NCI-H2227 treated with DMSO at 0.1 percent for 48 hours (cell line): ENCODE measurements at regions not wholly inside any gene's neighbourhood (a gene's known extent, or its start where the extent isn't known, plus 50 kb on each side); places are given as distances from the start of the nearest gene placed in this dataset.

ENCODE experiments used
- DNase-seq: peaks from one replicate; lab custom pipeline; 2025; lab: John Stamatoyannopoulos, UW

- no peak for DNase-seq
Observed at GRCh38 chr15:26374806-26375205, 398.1 kb downstream of the GABRB3 start.

GRCh38 chr15:26372706-26373105 lies 400.2 kb downstream of the GABRB3 start:
- DNase-seq = no peak

GRCh38 chr15:26365077-26365476 lies 407.8 kb downstream of the GABRB3 start:
- DNase-seq = no peak

GRCh38 chr15:26359855-26360254 lies 413.0 kb downstream of the GABRB3 start:
- DNase-seq = no peak

GRCh38 chr15:26358708-26359107 lies 414.2 kb downstream of the GABRB3 start:
- DNase-seq = no peak

GRCh38 chr15:26357653-26358052 lies 415.2 kb downstream of the GABRB3 start:
- DNase-seq = no peak

- no peak for DNase-seq
Observed at GRCh38 chr15:26355472-26356074, 417.3 kb downstream of the GABRB3 start.

GRCh38 chr15:26352909-26353308 lies 420.0 kb downstream of the GABRB3 start:
- DNase-seq = no peak

- DNase-seq = no peak
Observed at GRCh38 chr15:26352406-26352805, 420.5 kb downstream of the GABRB3 start.

GRCh38 chr15:26325495-26325894 lies 447.4 kb downstream of the GABRB3 start:
- no peak for DNase-seq

- no peak for DNase-seq
Observed at GRCh38 chr15:26323566-26323965, 449.3 kb downstream of the GABRB3 start.

GRCh38 chr15:26318689-26319088 lies 454.2 kb downstream of the GABRB3 start:
- no peak for DNase-seq

GRCh38 chr15:26314577-26314976 lies 451.4 kb upstream of the ATP10A start:
- DNase-seq = no peak

GRCh38 chr15:26311710-26312236 lies 448.6 kb upstream of the ATP10A start:
- no peak for DNase-seq

GRCh38 chr15:26298659-26299170 lies 435.6 kb upstream of the ATP10A start:
- DNase-seq = no peak

GRCh38 chr15:26298010-26298658 lies 435.0 kb upstream of the ATP10A start:
- DNase-seq = no peak

GRCh38 chr15:26295336-26296085 lies 432.4 kb upstream of the ATP10A start:
- DNase-seq = no peak

- DNase-seq = no peak
Observed at GRCh38 chr15:26294059-26294689, 431.0 kb upstream of the ATP10A start.

GRCh38 chr15:26287381-26287780 lies 424.3 kb upstream of the ATP10A start:
- no peak for DNase-seq

GRCh38 chr15:26280281-26280680 lies 417.2 kb upstream of the ATP10A start:
- DNase-seq = no peak

- DNase-seq = no peak
Observed at GRCh38 chr15:26261966-26262365, 398.8 kb upstream of the ATP10A start.

- no peak for DNase-seq
Observed at GRCh38 chr15:26261413-26261812, 398.3 kb upstream of the ATP10A start.
